GM12875 (cell line): ENCODE measurements at regions not wholly inside any gene's neighbourhood (a gene's known extent, or its start where the extent isn't known, plus 50 kb on each side); places are given as distances from the start of the nearest gene placed in this dataset.

Experiments used
- H3K4me3 ChIP-seq: one replicate; pipeline ENCODE4 v1.5.1; 2011; ENCODE audit warnings: low read depth, low read length, control low read depth
- TF ChIP-seq, protein P1 (sequence below): IDR thresholded peaks from 2 replicates; pipeline ENCODE4 v1.5.1; 2011; ENCODE audit warnings: low read depth, mild to moderate bottlenecking, control low read depth, inconsistent platforms, low read length, moderate library complexity, borderline replicate concordance; ENCODE audit not compliant: insufficient read depth

GRCh38 chr3:178422406-178422805 is 113.8 kb upstream of the KCNMB2 start:
- TF ChIP-seq, protein P1, sequence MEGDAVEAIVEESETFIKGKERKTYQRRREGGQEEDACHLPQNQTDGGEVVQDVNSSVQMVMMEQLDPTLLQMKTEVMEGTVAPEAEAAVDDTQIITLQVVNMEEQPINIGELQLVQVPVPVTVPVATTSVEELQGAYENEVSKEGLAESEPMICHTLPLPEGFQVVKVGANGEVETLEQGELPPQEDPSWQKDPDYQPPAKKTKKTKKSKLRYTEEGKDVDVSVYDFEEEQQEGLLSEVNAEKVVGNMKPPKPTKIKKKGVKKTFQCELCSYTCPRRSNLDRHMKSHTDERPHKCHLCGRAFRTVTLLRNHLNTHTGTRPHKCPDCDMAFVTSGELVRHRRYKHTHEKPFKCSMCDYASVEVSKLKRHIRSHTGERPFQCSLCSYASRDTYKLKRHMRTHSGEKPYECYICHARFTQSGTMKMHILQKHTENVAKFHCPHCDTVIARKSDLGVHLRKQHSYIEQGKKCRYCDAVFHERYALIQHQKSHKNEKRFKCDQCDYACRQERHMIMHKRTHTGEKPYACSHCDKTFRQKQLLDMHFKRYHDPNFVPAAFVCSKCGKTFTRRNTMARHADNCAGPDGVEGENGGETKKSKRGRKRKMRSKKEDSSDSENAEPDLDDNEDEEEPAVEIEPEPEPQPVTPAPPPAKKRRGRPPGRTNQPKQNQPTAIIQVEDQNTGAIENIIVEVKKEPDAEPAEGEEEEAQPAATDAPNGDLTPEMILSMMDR: no peak
- no peak overlapping the region for H3K4me3 ChIP-seq

- TF ChIP-seq, protein P1: no peak
- no peak overlapping the region for H3K4me3 ChIP-seq
Observed at GRCh38 chr3:178428037-178428436, 108.2 kb upstream of the KCNMB2 start.

GRCh38 chr3:178434206-178434805 is 101.9 kb upstream of the KCNMB2 start:
- no peak overlapping the region for H3K4me3 ChIP-seq
- TF ChIP-seq, protein P1: 0 out of 2 replicates have a peak, but pooled peaks have one; percentile 10

- TF ChIP-seq, protein P1: no peak
- no peak overlapping the region for H3K4me3 ChIP-seq
Observed at GRCh38 chr3:178435575-178435974, 100.7 kb upstream of the KCNMB2 start.

DNA sequence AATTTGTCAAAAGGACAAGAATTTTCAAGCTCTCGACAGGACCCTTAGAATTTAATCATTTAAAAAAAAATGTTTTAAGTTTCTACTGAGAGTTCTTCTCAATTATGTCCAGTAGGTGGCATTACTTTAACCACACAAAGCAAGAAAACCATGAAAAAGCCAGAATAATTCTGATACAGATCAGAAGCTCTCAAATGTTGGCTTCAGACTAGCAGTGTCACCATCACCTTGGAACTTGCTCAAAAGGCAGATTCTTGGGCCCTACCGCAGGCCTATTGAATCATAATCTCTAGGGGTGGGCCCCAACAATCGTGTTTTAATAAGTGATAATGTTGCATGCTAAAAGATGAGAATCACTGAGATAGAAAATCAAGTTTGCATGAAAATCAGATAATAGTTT is 99.5 kb upstream of the KCNMB2 start:
- TF ChIP-seq, protein P1: 0 out of 2 replicates have a peak, but pooled peaks have one; percentile 16
- no peak overlapping the region for H3K4me3 ChIP-seq

- H3K4me3 ChIP-seq: no peak overlapping the region
- TF ChIP-seq, protein P1: no peak
Observed at GRCh38 chr3:178437236-178437635, 99.0 kb upstream of the KCNMB2 start.

GRCh38 chr3:178439504-178439903 is 96.7 kb upstream of the KCNMB2 start:
- no peak overlapping the region for H3K4me3 ChIP-seq
- TF ChIP-seq, protein P1: no peak
